T-helper 2 cell (primary cell): ENCODE measurements at regions not wholly inside any gene's neighbourhood (a gene's known extent, or its start where the extent isn't known, plus 50 kb on each side); places are given as distances from the start of the nearest gene placed in this dataset.

ENCODE experiments used
- DNase-seq, 5 experiments: peaks; one replicate each; pipeline versions ENCODE4 v3.0.0 to v3.0.0-alpha.2; 2012 to 2022

DNA sequence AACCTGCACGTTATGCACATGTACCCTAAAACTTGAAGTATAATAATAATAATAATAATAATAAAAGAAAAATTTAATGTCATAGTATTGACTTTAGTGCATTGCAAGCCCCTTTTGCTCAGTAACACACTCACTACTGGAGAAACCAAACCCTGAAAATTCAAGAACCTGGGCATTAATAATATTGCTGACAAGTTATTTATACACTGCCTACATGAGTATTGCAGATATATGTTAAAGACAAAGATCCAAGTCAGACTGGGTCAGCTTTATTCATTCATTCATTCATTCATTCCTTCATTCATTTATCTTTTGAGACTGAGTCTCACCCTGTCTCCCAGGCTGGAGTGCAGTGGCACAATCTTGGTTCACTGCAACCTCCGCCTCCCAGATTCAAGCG, 1711.2 kb downstream of the TP53TG3F start:
- DNase-seq: no peak

- DNase-seq: no peak
Measured at GRCh38 chr16:35171106-35171505, 1711.7 kb downstream of the TP53TG3F start.

- no peak for DNase-seq
Measured at GRCh38 chr16:35173295-35173694, 1713.9 kb downstream of the TP53TG3F start.

- no peak for DNase-seq
Measured at GRCh38 chr16:35174016-35174415, 1714.6 kb downstream of the TP53TG3F start.

GRCh38 chr16:35176449-35176848, 1717.0 kb downstream of the TP53TG3F start:
- no peak for DNase-seq

- no peak for DNase-seq
Measured at GRCh38 chr16:35177851-35178250, 1718.4 kb downstream of the TP53TG3F start.

DNA sequence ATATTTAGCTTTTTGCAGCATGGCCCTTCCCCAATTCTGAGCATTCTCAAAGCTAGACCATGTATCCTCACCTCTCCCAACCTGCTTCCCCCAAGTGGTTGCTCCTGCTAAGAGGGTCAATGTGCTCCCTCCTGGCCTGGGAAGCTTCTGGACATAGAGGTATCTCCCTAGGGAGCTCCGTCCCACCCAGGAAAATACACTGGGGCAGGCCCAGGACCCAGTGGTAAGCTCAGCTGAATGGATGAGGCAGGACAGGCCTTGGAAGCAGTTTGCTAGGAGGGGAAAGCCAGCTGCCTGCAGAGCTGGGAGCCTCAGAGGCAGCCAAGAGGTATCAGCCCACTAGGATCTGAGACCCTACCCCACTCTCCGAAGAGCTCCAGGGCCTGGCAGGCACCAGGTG, 1721.6 kb downstream of the TP53TG3F start:
- no peak for DNase-seq

DNA sequence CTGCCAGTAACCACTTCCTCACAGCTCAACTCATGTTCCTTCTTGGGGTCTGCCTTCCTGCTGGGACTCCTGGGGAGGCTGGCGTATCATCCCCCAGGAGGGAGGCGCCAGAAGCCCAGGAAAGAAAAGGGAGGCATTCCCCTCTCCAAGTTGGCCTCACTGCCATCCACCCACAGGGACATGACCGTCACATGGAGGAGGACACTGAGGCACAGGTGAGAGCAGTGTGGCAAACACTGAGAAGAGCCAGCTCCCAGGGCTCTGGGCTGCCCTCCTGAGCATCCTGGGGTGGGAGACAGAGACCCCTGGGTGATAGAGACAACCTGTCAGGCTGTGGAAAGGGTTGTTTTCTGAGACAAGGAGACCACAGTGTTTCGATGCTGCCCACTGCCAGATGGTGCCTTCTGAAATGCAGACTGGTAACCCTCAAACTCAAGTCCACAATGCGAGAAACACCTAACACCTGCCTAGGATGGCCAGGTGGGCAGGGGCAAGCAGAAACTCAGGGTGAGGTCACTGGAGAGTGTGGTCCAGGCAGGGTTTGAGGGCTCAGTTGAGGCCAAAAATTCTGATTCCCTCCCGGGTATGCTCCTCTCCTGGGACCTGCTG, 1722.1 kb downstream of the TP53TG3F start:
- DNase-seq: no peak

DNA sequence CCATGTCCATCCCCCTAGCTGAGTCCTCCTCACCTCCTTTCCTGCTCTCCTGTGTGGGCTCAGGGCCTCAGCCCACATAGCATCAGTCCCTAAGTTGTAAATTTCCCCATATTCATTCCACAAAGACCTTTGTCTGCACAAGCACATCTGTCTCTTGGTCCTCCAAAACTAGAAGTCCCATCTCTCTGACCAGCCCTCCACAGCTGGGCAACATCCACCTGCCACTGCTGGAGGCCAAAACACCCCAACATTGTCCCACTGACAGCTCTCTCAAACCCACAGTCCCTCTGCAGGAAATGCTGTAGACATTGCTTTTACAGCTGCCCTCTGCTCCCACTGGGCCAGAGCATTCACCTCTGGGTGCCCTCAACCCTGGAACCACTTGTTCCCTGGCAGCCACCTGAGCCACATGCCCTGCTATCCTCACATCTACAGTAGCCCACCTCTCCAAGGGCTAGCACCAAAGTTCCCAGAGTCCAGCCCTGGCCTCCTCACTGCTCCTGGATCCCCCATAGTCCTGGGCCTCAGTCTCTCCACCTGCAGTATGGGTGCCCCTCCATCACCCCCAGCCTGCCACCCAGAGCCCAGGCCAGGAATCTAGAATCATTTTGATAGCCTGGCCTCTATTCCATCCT, 1722.7 kb downstream of the TP53TG3F start:
- no peak for DNase-seq

GRCh38 chr16:35182943-35183550, 1723.6 kb downstream of the TP53TG3F start:
- DNase-seq: no peak

GRCh38 chr16:35184356-35184870, 1725.0 kb downstream of the TP53TG3F start:
- DNase-seq: no peak

- DNase-seq: no peak
Measured at GRCh38 chr16:35185366-35186044, 1726.1 kb downstream of the TP53TG3F start.

GRCh38 chr16:35186045-35186759, 1726.8 kb downstream of the TP53TG3F start:
- no peak for DNase-seq

DNA sequence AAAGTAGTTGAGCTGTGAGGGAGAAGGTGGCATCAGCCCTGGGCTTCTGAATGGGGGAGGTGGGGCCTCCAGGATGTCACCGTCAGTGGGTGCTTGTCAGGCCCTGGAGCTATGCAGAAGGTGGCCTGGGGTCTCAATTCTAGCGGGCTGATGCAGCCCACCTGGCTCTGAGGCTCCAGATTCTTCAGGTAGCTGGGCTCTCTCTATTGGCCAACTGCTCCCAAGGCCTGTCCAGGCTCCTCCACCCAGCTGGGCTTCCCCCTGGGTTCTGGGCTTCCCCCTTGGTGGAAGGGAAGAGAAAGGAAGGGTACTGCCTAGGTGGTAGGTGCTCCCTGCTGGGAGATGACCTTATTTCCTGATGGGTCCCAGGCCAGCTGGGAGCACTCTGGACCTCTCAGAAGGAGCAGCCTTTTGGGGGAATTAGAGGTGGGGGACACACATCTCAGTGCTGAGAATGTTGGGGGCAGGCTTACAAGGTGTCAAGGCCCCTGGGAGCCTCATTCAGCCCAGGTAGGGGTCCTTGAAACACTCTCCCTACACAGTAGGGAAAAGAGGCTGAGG, 1728.3 kb downstream of the TP53TG3F start:
- DNase-seq: no peak

DNA sequence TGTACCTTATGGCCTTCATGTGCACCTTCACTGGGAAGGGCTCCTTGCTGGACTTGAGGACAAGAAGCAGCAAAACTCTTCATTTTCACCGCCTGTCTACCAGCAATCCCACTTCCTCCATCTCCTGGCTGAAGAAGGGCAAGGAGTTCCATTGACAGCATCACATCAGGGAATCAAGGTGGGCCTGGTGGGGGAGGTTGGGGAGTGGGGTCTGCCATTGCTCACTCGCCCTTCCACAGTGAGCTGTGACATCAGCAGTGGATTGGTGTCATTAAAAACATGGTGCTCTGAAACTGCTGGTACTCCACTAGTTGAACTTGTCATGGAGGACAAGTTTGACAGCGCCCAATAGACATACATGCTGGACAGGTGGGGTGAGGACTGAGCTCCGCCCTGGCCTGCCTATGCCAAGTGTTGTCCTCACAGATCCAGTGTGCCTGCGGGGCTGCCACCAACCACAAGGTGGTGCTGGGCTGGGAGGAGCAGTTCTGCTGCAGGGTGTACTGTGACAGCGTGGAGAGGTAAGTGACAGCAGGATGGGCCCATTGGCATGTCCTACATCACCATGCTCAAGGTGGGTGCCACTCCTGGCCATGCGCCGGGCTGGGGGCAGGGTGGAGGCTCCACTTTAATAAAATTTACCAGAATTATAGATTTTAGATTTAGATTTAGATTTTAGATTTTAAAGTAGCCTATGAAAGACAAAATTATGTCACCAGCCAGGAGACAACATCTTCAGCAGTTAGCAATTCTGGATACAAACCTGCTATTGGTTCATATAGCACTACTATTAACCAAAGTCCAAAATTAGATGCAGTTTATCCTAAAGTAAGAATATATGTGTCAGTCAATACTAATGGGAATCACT, 1729.1 kb downstream of the TP53TG3F start:
- DNase-seq: no peak

GRCh38 chr16:35192993-35193392, 1733.6 kb downstream of the TP53TG3F start:
- no peak for DNase-seq

DNA sequence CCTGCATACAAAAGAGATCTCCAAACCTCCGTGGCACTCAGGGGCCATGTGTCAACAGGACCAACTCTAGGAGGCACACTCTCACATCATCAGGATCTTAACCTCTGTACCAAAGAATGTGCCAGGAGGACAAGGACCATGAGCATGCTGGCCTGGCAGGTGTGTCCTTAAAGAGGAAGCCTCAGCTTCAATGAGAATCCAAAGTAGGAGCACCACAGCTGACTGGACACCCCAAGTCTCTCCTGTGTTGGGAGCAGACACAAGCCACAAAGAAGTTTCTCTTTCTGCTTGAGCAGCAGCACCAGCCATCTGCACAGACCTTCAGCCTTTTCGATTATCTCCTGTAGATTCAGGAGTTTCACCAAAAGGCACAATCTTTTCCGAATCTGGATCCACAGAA, 1734.5 kb downstream of the TP53TG3F start:
- DNase-seq: no peak

DNA sequence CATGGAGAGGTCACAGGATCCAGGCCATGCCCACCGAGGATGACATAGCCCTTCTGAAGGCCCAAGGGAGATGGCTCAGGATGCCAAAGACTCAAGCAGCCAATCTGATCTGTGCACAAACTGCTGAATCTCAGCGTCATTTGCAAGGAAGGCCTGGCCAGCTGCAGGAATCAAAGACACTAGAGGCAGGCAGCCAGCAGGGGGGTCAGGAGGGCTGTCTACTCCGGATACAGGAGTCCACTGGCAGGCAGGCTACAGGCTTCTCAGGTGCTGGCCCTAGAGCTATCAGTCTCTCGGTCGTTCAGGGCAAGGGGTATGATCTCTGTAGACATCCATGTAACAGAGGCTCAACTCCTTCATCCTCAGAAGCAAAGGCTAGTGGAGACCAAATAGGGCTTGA, 1735.3 kb downstream of the TP53TG3F start:
- DNase-seq: no peak

DNA sequence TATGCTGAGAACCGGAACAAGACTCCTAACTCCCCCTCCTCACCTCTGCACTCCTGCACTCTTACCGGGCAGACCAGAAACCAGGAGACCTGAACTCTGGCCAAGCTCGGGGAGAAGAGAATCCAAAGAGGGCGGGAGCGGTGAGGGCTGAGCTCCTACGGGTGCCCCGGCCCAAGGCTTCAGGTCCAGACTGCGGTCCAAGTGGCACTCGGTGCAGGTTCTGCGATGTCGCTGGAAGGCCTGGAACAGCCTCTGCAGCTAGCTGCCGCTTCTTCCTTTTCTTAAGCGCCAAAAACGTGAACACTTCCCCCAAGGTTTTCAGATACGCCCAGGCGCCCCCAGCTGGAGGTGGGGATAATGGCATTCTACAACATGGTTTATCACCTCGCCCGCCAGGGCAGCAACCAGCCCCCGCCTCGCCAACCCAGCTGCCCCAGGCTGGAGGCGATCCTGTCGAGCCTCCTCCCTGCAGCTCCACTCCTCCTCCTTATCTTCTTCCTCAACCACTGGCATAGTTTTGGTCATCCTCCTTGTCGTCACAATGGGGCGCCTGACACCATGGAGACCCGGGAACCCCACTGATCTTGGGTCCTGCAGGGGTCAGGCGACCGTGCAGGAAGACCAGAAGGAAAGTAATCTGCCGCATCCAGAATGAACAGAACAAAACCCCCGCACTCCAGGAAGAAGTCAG, 1735.9 kb downstream of the TP53TG3F start:
- DNase-seq: no peak

DNA sequence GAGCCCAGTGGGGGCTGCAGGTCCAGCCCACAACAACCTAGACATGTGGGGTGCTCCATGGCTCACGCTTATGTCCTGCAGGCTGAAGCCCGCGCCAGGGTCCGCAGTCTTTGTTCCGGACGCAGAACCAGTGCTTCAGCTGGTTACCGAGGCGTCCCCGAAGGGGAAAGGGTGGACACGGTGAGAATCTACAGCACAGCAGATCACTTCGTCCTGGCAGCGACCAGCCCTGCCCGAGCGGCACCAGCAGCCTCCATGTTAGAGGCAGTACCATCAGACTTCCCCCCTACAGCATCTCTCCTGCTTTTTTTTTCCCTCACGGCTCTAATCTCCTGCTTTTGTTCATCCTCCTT, 1736.4 kb downstream of the TP53TG3F start:
- DNase-seq: no peak

DNA sequence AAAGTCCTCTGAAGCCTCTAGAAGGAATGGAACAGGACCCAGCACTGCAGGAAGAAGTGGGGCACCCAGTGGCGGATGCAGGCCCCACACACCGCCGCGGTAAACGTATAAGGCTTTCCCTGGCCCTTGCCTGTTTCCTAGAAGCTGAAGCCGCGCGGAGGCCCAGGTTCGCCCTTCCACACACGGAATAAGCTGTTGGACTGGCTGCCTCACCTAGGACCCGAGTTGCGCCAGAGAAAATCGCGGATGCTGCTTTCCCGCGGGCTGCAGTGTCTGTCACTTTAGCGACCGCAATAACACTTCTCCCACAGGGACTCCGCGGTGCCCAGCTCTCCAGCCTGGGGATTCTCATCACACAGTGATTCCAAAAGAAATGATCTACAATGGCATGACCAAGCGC, 1736.9 kb downstream of the TP53TG3F start:
- no peak for DNase-seq
